ENCODE measurements at regions not wholly inside any gene's neighbourhood (a gene's known extent, or its start where the extent isn't known, plus 50 kb on each side); places are given as distances from the start of the nearest gene placed in this dataset.

GRCh38 chr15:29369261-29369660 is 99.6 kb upstream of the NSMCE3 start:
- no peak for DNase-seq (ENCODE audit: low spot score)

DNA sequence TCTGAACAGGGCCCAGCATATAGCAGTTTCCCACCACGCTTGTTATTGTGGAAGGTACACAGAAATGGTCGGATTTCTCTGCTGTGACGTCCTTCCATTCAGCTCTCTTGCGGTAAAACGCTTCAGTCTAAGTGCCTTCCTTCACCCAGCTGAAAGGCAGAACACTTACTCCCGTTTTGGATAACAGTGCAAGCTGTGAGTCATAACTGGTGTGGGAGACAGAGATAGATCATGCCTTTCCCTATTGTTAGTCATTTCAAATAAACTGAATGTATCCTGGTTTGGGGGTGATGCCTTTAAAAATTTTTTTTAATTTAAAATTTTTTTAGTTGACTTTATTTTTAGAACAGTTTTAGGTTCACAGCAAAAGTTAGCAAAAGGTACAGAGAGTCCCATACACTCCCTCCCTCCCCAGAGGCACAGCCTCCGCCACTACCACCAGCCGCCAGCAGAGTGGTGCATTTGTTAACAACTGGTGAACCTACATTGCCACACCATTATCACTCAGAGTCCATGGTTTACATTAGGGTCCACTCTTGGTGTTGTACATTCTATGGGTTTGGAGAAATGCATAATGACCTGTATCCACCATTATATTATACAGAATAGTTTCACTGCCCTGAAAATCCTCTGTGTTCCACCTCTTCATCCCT is 94.9 kb upstream of the NSMCE3 start:
- DNase-seq (ENCODE audit: low spot score) = peak; percentile 26

GRCh38 chr15:29361560-29361959 is 91.9 kb upstream of the NSMCE3 start:
- DNase-seq (ENCODE audit: low spot score) = no peak

- no peak for DNase-seq (ENCODE audit: low spot score)
Observed at GRCh38 chr15:29360152-29360551, 90.5 kb upstream of the NSMCE3 start.

- DNase-seq (ENCODE audit: low spot score) = no peak
Observed at GRCh38 chr15:29356786-29357185, 87.2 kb upstream of the NSMCE3 start.

DNA sequence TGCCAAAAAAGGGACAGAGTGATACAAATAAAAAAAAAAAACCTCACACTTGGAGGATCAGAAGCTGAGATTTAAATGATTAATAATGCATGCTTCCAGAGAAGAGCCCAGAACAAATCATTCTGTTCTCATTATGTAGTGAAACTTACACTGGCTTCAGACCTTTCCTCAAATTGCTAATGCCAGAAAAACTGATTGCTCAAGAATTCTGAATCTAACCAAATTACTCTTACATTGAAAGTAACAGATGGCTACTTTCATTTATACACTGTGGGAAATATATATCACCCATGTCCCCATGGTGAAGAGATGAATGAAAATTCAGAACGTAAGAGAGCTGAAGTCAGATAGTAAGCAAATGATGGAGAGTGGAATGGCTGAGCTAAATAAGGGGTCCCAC is 85.9 kb upstream of the NSMCE3 start:
- no peak for DNase-seq (ENCODE audit: low spot score)

DNA sequence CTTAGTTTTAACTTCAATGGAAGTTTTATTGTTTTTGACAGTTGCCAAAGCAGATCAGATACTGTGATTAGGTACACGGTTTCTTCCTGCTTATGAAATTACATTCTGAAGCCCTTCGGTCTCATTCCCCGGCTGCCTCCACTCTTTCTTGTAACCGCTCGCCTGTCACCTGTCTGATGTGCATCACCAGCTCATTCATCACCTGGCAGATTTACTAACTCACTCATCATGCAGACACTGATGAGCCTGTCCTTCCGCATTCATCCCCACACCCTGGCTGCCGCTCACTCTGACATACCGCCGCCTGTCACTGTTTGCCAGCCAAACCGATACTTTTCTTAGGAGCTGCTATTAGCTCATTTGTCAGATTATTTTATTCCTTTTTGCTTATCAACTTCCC is 82.8 kb upstream of the NSMCE3 start:
- no peak for DNase-seq (ENCODE audit: low spot score)

- DNase-seq (ENCODE audit: low spot score) = no peak
Observed at GRCh38 chr15:29349196-29349595, 79.6 kb upstream of the NSMCE3 start.

DNA sequence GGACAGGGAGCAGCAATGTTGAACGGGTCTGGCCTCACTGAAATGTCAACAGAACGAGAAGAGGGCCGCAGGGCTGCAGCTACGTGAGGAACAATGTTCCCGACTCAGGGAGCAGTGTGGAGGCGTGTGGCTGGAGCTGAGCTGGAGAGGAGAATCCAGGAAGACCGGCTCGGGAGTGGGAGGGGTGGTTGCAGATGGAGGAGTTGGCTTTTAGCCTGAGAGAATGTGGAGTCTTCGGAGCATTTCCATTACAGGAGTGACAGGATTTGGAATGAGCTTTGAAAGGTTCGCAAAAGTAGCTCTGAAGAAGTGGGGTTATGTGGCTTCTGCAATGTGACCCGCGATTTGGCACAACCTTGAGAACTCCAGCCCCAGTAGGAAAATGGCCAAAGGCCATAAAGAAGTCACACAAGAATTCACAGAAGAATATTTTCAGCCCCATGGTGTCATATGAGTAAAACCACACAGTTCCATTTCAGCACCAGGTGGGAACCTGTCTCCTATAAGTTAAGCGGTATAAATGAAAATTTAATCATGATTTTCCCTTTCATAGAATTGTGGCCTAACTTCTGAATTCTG is 78.8 kb upstream of the NSMCE3 start:
- DNase-seq (ENCODE audit: low spot score) = no peak

- no peak for DNase-seq (ENCODE audit: low spot score)
Observed at GRCh38 chr15:29346998-29347397, 77.4 kb upstream of the NSMCE3 start.

DNA sequence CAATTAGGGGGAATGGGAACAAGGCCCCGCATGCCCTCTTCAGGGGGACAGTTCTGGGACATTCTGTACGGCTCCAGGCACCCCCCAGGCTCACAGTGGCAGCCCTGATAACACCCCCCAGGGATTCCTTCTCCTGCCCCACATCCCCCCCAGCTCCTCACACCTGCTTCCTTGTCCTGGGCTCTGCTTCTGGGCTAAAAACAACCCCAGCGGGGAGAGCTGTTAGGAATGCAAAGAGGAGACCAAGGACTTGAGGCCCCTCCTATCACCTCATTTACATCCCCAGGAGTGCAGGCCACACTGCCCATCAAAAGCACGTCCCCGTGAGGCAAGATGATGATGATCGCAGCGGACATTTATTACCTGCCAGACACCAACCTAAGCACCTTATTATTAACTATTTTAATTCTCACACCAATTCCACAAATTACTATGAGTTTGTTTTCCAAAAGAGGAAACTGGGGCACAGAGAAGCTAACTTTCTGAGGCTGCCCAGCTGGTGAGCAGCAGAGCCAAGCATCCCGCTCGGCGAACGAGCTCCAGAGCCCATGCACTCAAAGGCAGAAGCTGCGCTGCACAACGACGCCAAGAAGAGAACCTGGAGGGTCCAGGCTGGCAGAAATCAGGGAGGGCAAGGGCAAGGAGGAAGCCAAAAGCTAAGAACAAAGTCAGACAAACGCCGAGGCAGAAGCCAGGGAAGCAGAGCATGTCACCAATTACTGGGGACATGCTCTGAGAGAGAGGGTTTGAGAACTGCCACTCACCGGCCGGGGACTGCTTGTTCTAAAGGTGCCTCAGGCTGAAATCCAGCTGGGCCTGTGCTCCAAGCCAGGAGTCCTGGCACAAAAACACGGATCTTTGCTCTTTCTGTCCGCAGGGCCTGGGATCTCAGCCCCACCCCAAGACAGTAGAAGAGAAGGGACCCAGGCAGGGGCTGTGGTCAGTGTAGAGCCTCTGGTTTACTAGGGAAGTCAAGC is 76.2 kb upstream of the NSMCE3 start:
- DNase-seq (ENCODE audit: low spot score) = no peak

DNA sequence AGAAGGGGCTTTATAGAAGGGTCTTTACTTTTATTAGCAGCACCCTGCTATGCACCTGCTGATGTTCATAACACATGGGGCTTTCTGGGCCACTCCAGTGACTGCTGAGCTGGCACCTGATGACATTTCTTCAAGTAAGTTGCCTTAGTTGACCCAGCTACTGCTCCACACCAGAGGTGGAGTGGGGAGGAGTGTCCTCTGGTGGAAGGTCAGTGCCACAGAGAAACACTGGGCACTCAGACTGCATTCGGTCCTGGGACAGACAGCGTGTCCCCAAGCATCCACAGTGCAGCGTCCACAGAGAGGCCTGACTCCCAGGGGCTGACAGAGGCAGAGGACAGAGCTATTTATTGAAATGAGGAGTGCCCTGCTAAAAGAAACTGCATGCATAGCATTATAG is 74.9 kb upstream of the NSMCE3 start:
- DNase-seq (ENCODE audit: low spot score) = no peak

DNA sequence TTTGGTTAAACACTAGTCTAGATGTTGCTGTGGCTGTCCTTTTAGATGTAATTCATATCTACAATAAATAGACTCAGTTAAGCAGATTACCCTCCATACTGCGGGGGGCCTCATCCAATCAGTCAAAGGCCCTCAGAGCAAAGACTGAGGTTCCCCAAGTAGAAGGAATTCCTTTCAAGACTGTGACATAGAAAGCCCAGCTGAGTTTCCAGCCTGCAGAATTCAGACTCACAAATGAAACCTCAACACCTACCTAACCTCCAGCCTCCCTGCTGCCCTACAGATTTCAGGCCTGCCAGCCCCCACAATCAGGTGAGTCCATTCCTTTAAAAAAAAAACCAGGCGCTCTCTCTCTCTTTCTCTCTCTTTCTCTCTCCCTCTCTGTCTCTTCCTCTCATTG is 73.6 kb upstream of the NSMCE3 start:
- no peak for DNase-seq (ENCODE audit: low spot score)

GRCh38 chr15:29342201-29342600 is 72.6 kb upstream of the NSMCE3 start:
- no peak for DNase-seq (ENCODE audit: low spot score)

DNA sequence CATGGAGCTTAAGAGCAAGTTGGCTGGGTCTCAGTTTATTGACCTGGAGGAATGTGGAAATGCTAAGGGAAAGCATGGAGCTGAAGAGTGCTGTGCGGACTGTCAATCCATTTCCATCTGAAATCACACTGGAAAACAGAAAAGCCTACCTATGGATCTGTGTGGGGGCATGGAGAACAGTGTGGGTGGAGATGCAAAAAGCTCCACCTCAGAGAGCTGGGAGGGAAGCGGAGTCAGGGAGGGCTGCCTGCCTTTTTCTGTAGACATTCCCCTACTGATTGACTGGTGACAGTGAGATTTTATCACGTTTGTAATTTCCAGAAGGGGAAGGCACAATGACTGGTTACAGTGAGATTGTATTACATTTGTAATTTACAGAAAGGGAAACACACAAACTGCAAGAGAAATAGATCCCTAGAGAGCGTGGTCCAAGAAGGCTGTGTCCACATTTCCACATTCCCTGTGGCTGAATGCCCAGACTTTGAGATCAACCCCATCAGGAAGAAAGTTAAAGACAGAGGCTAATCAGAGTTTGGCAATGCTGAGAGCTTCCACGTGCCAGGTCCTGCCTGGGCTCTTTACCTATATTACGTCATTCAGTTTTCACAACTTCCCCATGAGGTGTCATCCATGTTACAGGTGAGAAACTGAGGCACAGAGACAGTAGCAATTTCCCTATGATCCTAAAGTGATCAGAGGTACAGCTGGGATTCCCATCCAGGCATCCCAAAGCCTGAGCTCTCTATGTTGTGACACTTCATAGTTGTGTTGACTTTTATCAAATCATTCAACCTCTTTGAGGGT is 67.7 kb upstream of the NSMCE3 start:
- no peak for DNase-seq (ENCODE audit: low spot score)

DNA sequence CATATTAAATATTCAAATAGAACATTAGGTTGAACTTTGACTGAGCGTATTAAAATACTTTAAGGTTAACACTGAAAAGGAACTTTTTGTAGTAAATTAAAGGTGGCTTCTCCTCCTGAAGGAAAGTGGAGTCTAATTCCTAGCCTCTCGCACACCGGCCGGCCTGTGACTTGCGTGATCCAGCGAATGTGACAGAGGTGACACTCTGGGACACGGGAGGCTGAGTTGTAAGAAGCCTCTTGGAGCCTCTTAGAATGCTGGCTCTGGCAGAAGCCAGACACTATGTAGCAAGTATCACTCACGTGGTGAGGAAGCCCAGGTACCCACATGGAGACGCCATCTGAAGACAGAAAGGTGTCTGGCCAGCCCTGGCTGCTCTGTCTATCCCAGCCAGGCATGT is 64.9 kb upstream of the NSMCE3 start:
- no peak for DNase-seq (ENCODE audit: low spot score)

GRCh38 chr15:29333261-29333660 is 63.6 kb upstream of the NSMCE3 start:
- DNase-seq (ENCODE audit: low spot score) = no peak

DNA sequence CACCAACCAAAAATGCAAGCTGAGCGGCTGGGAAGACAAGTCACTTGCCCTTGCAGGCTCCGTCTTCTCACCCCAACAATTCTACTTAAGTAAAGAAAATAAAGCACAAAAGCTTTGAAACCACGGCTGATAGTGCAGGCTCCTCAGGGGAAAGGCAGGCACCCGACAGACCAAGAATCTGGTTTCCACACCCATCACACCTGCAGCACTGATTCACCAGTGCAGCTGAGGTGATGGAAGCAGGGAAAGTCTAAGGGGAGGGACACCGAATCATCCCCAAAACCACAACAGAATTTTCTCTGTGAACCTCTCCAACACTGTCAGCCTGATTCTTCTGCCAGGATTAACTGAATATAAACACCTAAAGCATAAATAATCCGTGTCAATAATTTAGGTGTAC is 62.0 kb upstream of the NSMCE3 start:
- DNase-seq (ENCODE audit: low spot score) = no peak

DNA sequence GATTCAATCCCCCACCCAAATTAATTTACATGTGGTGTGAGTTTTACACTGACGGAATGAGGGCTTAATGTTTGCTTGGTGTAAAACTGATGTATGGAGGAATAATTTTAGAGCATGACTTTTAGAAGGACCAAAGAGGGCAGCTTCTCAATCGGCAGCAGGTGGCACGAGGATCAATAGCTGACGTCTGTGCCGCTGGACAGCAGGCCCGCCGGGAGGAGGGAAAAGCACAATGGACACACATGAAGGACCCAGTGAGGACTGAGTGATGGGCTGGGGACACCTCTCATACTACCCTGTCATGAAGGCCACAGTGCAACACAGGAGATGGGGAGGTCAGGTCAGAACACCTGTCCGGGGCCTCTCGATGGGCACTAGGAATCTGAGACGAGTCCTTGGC is 61.4 kb upstream of the NSMCE3 start:
- DNase-seq (ENCODE audit: low spot score) = no peak

- no peak for DNase-seq (ENCODE audit: low spot score)
Observed at GRCh38 chr15:29324746-29325145, 55.1 kb upstream of the NSMCE3 start.

DNA sequence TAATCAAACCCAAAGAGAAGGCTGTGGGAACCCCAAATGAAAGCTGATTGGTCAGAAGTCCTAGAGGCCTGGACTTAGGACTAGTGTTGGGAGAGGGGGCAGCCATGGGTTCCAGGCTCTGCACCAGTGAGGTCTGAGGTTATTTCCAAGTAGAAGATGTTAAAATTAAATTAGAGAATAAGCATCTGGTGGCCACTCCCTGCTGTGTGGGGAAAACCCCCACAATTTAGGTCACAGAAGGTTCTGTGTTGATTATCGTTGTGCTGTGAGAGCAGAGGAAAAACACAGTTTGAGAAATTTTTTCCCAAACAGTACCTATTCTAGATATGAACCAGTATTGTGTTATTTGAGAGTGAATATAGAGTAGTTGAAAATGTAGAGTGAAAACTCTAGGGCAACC is 53.9 kb upstream of the NSMCE3 start:
- no peak for DNase-seq (ENCODE audit: low spot score)

DNA sequence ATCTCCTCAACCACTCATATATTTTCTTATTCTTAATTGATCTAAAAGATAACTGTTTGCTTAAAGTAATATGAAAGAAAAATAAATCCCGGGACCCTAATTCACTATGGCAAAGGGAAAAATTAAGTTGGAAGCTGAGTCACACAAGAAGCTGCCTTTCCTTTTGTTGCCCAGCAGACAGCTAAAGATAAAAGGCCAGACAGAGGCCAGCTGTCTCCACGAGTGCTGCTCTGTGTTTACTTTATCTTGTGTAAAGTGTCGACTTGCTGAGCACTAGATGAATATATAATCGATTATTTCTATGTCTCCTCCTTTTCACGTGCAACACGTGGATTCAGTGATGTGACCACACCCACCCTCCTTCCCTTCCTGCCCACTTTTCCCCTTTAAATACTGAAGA is 52.8 kb upstream of the NSMCE3 start:
- DNase-seq (ENCODE audit: low spot score) = no peak
